ENCODE measurements at regions not wholly inside any gene's neighbourhood (a gene's known extent, or its start where the extent isn't known, plus 50 kb on each side); places are given as distances from the start of the nearest gene placed in this dataset.

- TF ChIP-seq CTCF (IDR thresholded peaks at IDR 0.05; ENCODE audit: low read depth, low read length) (no peak), EZH2phosphoT487 (IDR thresholded peaks at IDR 0.05; ENCODE audit: low read depth) (no peak)
Measured at GRCh38 chr17:33902901-33903449, 352.1 kb upstream of the CCL2 start.

Data from OCI-LY3 (cell line).